Activated CD4-positive, alpha-beta T cell treated with anti-CD3 and anti-CD28 coated beads, Interleukin-2, amount 10 ng/mL, durations not matched to agents 7 days and 5 days (primary cell): ENCODE measurements at regions not wholly inside any gene's neighbourhood (a gene's known extent, or its start where the extent isn't known, plus 50 kb on each side); places are given as distances from the start of the nearest gene placed in this dataset.

Experiments used
- CTCF ChIA-PET: fragments of 350-600 bp; sonication (Branson Sonifier 250); formaldehyde crosslinking; loops from one replicate; lab custom pipeline; 2021; ENCODE audit warnings: antibody characterized with exemption; lab: Charles Lee
- POLR2A ChIA-PET: fragments of 350-600 bp; sonication (Branson Sonifier 250); formaldehyde crosslinking; loops from one replicate; lab custom pipeline; 2021; ENCODE audit warnings: antibody characterized with exemption; lab: Charles Lee
- DNase-seq: peaks from one replicate; pipeline ENCODE4 v3.0.0-alpha.2; 2020
- H3K27ac Mint-ChIP-seq: one replicate; pipeline ENCODE4 v1.8.0; 2021; ENCODE audit warnings: mild to moderate bottlenecking, moderate library complexity, mixed read lengths
- H3K27me3 Mint-ChIP-seq: one replicate; pipeline ENCODE4 v1.8.0; 2021; ENCODE audit warnings: mixed read lengths
- H3K36me3 Mint-ChIP-seq: one replicate; pipeline ENCODE4 v1.8.0; 2021; ENCODE audit warnings: low read depth, mixed read lengths
- H3K4me1 Mint-ChIP-seq: one replicate; pipeline ENCODE4 v1.8.0; 2021; ENCODE audit warnings: mixed read lengths
- H3K4me3 Mint-ChIP-seq: one replicate; pipeline ENCODE4 v1.8.0; 2021; ENCODE audit warnings: mild to moderate bottlenecking, moderate library complexity, mixed read lengths
- H3K9me3 Mint-ChIP-seq: one replicate; pipeline ENCODE4 v1.8.0; 2021; ENCODE audit warnings: mixed read lengths

GRCh38 chr18:10286580-10287150, 167.8 kb upstream of the APCDD1 start:
- DNase-seq: no peak
- ChIA-PET CTCF (interaction anchor here (1.1 kb wide), 1 partner anchor 9 kb away, joined by 3 read pairs; no protein-coding TSS in a partner anchor), POLR2A (no interaction called here)
- no peaks in the 10 kb centered on the region for H3K27me3 Mint-ChIP-seq
- H3K4me3 Mint-ChIP-seq: no peak overlapping the region
- peaks cover 3% of the 10 kb centered on the region for H3K9me3 Mint-ChIP-seq
- no peak overlapping the region for H3K27ac Mint-ChIP-seq
- H3K36me3 Mint-ChIP-seq: no peaks in the 10 kb centered on the region
- no peaks in the 10 kb centered on the region for H3K4me1 Mint-ChIP-seq

GRCh38 chr18:10289251-10289650, 165.2 kb upstream of the APCDD1 start:
- peaks cover 3% of the 10 kb centered on the region for H3K9me3 Mint-ChIP-seq
- ChIA-PET POLR2A (no interaction called here), CTCF (no interaction called here)
- no peaks in the 10 kb centered on the region for H3K27me3 Mint-ChIP-seq
- H3K27ac Mint-ChIP-seq: no peak overlapping the region
- no peak overlapping the region for H3K4me3 Mint-ChIP-seq
- DNase-seq: no peak
- H3K36me3 Mint-ChIP-seq: no peaks in the 10 kb centered on the region
- no peaks in the 10 kb centered on the region for H3K4me1 Mint-ChIP-seq

- Mint-ChIP-seq H3K27me3 (no peaks in the 10 kb centered on the region), H3K4me3 (no peak overlapping the region), H3K4me1 (no peaks in the 10 kb centered on the region), H3K36me3 (no peaks in the 10 kb centered on the region), H3K9me3 (peaks cover 3% of the 10 kb centered on the region), H3K27ac (no peak overlapping the region)
- no peak for DNase-seq
- CTCF ChIA-PET: no interaction called here
- POLR2A ChIA-PET: no interaction called here
Observed at GRCh38 chr18:10289951-10290637, 164.3 kb upstream of the APCDD1 start.

- H3K4me1 Mint-ChIP-seq: no peaks in the 10 kb centered on the region
- peaks cover 3% of the 10 kb centered on the region for H3K9me3 Mint-ChIP-seq
- no peak overlapping the region for H3K27ac Mint-ChIP-seq
- H3K27me3 Mint-ChIP-seq: no peaks in the 10 kb centered on the region
- ChIA-PET CTCF (no interaction called here), POLR2A (no interaction called here)
- DNase-seq: no peak
- no peak overlapping the region for H3K4me3 Mint-ChIP-seq
- no peaks in the 10 kb centered on the region for H3K36me3 Mint-ChIP-seq
Observed at GRCh38 chr18:10290638-10291235, 163.7 kb upstream of the APCDD1 start.

- H3K27ac Mint-ChIP-seq: no peak overlapping the region
- POLR2A ChIA-PET: no interaction called here
- CTCF ChIA-PET: no interaction called here
- H3K4me1 Mint-ChIP-seq: no peaks in the 10 kb centered on the region
- H3K27me3 Mint-ChIP-seq: no peaks in the 10 kb centered on the region
- H3K36me3 Mint-ChIP-seq: no peaks in the 10 kb centered on the region
- DNase-seq: no peak
- H3K9me3 Mint-ChIP-seq: peaks cover 3% of the 10 kb centered on the region
- H3K4me3 Mint-ChIP-seq: no peak overlapping the region
Observed at GRCh38 chr18:10291568-10291981, 162.9 kb upstream of the APCDD1 start.

- CTCF ChIA-PET: no interaction called here
- Mint-ChIP-seq H3K4me1 (no peaks in the 10 kb centered on the region), H3K36me3 (no peaks in the 10 kb centered on the region), H3K27me3 (no peaks in the 10 kb centered on the region), H3K9me3 (peaks cover 3% of the 10 kb centered on the region), H3K4me3 (no peak overlapping the region), H3K27ac (no peak overlapping the region)
- DNase-seq: no peak
- POLR2A ChIA-PET: no interaction called here
Observed at GRCh38 chr18:10293966-10294365, 160.5 kb upstream of the APCDD1 start.

GRCh38 chr18:10295751-10296150, 158.7 kb upstream of the APCDD1 start:
- DNase-seq: no peak
- ChIA-PET POLR2A (no interaction called here), CTCF (interaction anchor here (1.2 kb wide), 1 partner anchor 9 kb away, joined by 3 read pairs; no protein-coding TSS in a partner anchor)
- Mint-ChIP-seq H3K4me3 (no peak overlapping the region), H3K9me3 (no peaks in the 10 kb centered on the region), H3K27ac (no peak overlapping the region), H3K4me1 (no peaks in the 10 kb centered on the region), H3K36me3 (no peaks in the 10 kb centered on the region), H3K27me3 (no peaks in the 10 kb centered on the region)

- H3K9me3 Mint-ChIP-seq: no peaks in the 10 kb centered on the region
- POLR2A ChIA-PET: no interaction called here
- no peak for DNase-seq
- no peaks in the 10 kb centered on the region for H3K36me3 Mint-ChIP-seq
- H3K27ac Mint-ChIP-seq: no peak overlapping the region
- CTCF ChIA-PET: no interaction called here
- no peaks in the 10 kb centered on the region for H3K4me1 Mint-ChIP-seq
- H3K27me3 Mint-ChIP-seq: no peaks in the 10 kb centered on the region
- no peak overlapping the region for H3K4me3 Mint-ChIP-seq
Observed at GRCh38 chr18:10296491-10296890, 157.9 kb upstream of the APCDD1 start.

GRCh38 chr18:10297086-10297485, 157.3 kb upstream of the APCDD1 start:
- CTCF ChIA-PET: no interaction called here
- POLR2A ChIA-PET: no interaction called here
- H3K36me3 Mint-ChIP-seq: no peaks in the 10 kb centered on the region
- H3K9me3 Mint-ChIP-seq: no peaks in the 10 kb centered on the region
- H3K4me1 Mint-ChIP-seq: no peaks in the 10 kb centered on the region
- H3K4me3 Mint-ChIP-seq: no peak overlapping the region
- no peaks in the 10 kb centered on the region for H3K27me3 Mint-ChIP-seq
- no peak for DNase-seq
- H3K27ac Mint-ChIP-seq: no peak overlapping the region

GRCh38 chr18:10298346-10298745, 156.1 kb upstream of the APCDD1 start:
- Mint-ChIP-seq H3K36me3 (no peaks in the 10 kb centered on the region), H3K4me1 (no peaks in the 10 kb centered on the region), H3K9me3 (no peaks in the 10 kb centered on the region), H3K27ac (no peak overlapping the region), H3K4me3 (no peak overlapping the region), H3K27me3 (no peaks in the 10 kb centered on the region)
- POLR2A ChIA-PET: no interaction called here
- CTCF ChIA-PET: no interaction called here
- no peak for DNase-seq

- H3K9me3 Mint-ChIP-seq: no peaks in the 10 kb centered on the region
- no peak overlapping the region for H3K27ac Mint-ChIP-seq
- POLR2A ChIA-PET: no interaction called here
- no peaks in the 10 kb centered on the region for H3K4me1 Mint-ChIP-seq
- H3K4me3 Mint-ChIP-seq: no peak overlapping the region
- H3K27me3 Mint-ChIP-seq: no peaks in the 10 kb centered on the region
- DNase-seq: no peak
- CTCF ChIA-PET: no interaction called here
- H3K36me3 Mint-ChIP-seq: no peaks in the 10 kb centered on the region
Observed at GRCh38 chr18:10299643-10300042, 154.8 kb upstream of the APCDD1 start.

GRCh38 chr18:10300739-10301138, 153.7 kb upstream of the APCDD1 start:
- Mint-ChIP-seq H3K9me3 (no peaks in the 10 kb centered on the region), H3K36me3 (no peaks in the 10 kb centered on the region), H3K27ac (no peak overlapping the region), H3K4me3 (no peak overlapping the region), H3K27me3 (no peaks in the 10 kb centered on the region), H3K4me1 (no peaks in the 10 kb centered on the region)
- ChIA-PET CTCF (no interaction called here), POLR2A (no interaction called here)
- DNase-seq: no peak

- CTCF ChIA-PET: no interaction called here
- Mint-ChIP-seq H3K4me3 (no peak overlapping the region), H3K36me3 (no peaks in the 10 kb centered on the region), H3K4me1 (no peaks in the 10 kb centered on the region), H3K27ac (no peak overlapping the region), H3K27me3 (no peaks in the 10 kb centered on the region), H3K9me3 (no peaks in the 10 kb centered on the region)
- no peak for DNase-seq
- POLR2A ChIA-PET: no interaction called here
Observed at GRCh38 chr18:10301831-10302483, 152.5 kb upstream of the APCDD1 start.
